GM10266 (cell line): ENCODE measurements at regions not wholly inside any gene's neighbourhood (a gene's known extent, or its start where the extent isn't known, plus 50 kb on each side); places are given as distances from the start of the nearest gene placed in this dataset.

ENCODE experiments used
- DNase-seq: peaks from one replicate; pipeline ENCODE4 v3.0.0; 2012; ENCODE audit errors: extremely low spot score
- TF ChIP-seq, protein P1 (sequence below): IDR thresholded peaks from 2 replicates; pipeline ENCODE4 v1.5.1; 2012; ENCODE audit warnings: mild to moderate bottlenecking, low read depth; ENCODE audit not compliant: control insufficient read depth, insufficient read depth; ENCODE audit errors: missing control alignments

- DNase-seq: no peak
- TF ChIP-seq, protein P1, sequence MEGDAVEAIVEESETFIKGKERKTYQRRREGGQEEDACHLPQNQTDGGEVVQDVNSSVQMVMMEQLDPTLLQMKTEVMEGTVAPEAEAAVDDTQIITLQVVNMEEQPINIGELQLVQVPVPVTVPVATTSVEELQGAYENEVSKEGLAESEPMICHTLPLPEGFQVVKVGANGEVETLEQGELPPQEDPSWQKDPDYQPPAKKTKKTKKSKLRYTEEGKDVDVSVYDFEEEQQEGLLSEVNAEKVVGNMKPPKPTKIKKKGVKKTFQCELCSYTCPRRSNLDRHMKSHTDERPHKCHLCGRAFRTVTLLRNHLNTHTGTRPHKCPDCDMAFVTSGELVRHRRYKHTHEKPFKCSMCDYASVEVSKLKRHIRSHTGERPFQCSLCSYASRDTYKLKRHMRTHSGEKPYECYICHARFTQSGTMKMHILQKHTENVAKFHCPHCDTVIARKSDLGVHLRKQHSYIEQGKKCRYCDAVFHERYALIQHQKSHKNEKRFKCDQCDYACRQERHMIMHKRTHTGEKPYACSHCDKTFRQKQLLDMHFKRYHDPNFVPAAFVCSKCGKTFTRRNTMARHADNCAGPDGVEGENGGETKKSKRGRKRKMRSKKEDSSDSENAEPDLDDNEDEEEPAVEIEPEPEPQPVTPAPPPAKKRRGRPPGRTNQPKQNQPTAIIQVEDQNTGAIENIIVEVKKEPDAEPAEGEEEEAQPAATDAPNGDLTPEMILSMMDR: no peak
Measured at GRCh38 chr3:137099364-137100219, 141.8 kb downstream of the IL20RB start.

- TF ChIP-seq, protein P1: no peak
- DNase-seq: no peak
Measured at GRCh38 chr3:137100326-137100725, 142.5 kb downstream of the IL20RB start.

- no peak for DNase-seq
- TF ChIP-seq, protein P1: no peak
Measured at GRCh38 chr3:137103739-137104138, 146.0 kb downstream of the IL20RB start.

GRCh38 chr3:137105277-137105977 lies 147.6 kb downstream of the IL20RB start:
- TF ChIP-seq, protein P1: peak; percentile 68
- DNase-seq: peak; percentile 41

DNA sequence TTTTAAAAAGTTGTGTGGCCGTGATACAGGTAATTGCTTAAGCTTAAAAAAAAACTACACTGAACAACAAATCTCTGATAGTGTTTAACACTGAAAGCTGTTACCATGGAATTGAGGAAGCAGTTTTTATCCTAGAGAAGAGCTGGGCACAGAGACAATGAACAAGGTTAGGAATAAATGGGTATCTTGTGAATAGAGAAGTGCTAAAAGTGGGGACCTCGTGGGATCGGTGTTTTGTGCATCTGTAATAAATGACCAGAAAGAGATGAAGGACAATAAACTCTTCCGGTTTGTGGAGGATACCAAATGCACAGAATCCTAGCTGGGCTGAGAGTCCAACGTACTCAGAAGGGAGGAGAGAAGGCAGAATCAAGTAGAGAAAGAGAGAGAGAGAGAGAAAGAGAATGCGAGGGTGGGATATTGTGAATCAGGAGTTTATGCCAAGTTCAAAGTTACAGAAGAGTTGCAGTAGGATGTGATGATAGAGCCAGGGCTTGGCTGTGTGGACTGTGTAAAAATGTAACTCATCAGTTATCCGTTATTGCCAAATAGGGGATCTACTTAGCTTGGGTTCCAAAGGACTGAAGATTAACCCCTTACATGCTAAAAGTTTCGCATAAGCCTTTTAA lies 148.9 kb downstream of the IL20RB start:
- no peak for DNase-seq
- TF ChIP-seq, protein P1: no peak

DNA sequence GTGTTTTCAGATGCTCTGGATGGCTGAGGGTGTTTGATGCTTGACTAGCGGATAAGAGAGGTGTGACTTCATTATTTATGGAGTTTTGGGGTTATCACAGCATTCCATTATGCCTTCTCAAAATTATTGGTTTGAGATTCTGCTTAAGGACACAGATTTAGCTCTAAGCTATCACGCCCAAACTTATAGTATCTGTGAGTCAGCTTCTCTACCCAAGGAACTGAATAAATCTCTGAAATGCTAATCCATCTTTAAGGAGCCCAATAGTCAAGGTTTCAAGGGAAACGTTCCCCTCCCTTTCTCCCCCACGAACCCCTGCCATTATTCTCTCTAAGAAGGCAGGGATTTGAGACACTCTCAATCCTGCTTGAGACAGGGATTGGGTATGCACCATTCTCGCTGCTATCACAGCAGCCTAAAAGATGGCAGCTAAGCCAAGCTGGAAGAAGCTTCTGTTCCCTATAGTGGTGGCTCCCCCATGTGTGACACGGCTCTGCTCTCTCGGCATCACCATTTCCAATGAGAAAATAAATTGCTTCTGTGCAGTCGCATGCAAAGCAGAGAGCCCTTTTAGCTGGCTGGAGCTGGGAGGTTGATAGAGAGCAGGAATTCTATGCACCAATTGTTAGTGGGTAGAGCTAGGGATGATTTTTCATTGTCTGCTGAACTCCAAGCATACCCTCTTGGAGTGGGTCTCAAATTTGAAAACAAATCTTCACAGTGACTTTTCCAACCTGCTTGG lies 151.1 kb downstream of the IL20RB start:
- no peak for DNase-seq
- TF ChIP-seq, protein P1: no peak
